Mesothelial cell of epicardium (in vitro differentiated cells): ENCODE measurements at regions not wholly inside any gene's neighbourhood (a gene's known extent, or its start where the extent isn't known, plus 50 kb on each side); places are given as distances from the start of the nearest gene placed in this dataset.

Source experiments
- DNase-seq, 2 experiments: peaks; one replicate each; pipeline ENCODE4 v3.0.0; 2021; ENCODE audit warnings: low spot score in 2 of 2; ENCODE audit not compliant: unreplicated experiment in 2 of 2
- H3K27ac Mint-ChIP-seq: 2 replicates; pipeline ENCODE4 v1.8.0; 2021; ENCODE audit warnings: mixed read lengths
- H3K27me3 Mint-ChIP-seq: 2 replicates; pipeline ENCODE4 v1.8.0; 2021; ENCODE audit warnings: low read depth, mixed read lengths
- H3K36me3 Mint-ChIP-seq: 2 replicates; pipeline ENCODE4 v1.8.0; 2021; ENCODE audit warnings: mixed read lengths
- H3K4me1 Mint-ChIP-seq: 2 replicates; pipeline ENCODE4 v1.8.0; 2021; ENCODE audit warnings: mixed read lengths
- H3K4me3 Mint-ChIP-seq: 2 replicates; pipeline ENCODE4 v1.8.0; 2021; ENCODE audit warnings: mild to moderate bottlenecking, moderate library complexity, mixed read lengths
- H3K9me3 Mint-ChIP-seq: 2 replicates; pipeline ENCODE4 v1.8.0; 2021; ENCODE audit warnings: mixed read lengths
- TF ChIP-seq, protein P1 (sequence below): fragments of 200-600 bp; sonication (generic); IDR thresholded peaks from one replicate; pipeline ENCODE4 v1.5.0; 2021; ENCODE audit warnings: antibody characterized with exemption; ENCODE audit not compliant: unreplicated experiment

- Mint-ChIP-seq H3K4me1 (no peaks in the 10 kb centered on the region), H3K9me3 (peaks cover 52% of the 10 kb centered on the region), H3K27ac (no peak overlapping the region), H3K36me3 (peaks cover 4% of the 10 kb centered on the region), H3K4me3 (no peak overlapping the region), H3K27me3 (no peaks in the 10 kb centered on the region)
- TF ChIP-seq, protein P1, sequence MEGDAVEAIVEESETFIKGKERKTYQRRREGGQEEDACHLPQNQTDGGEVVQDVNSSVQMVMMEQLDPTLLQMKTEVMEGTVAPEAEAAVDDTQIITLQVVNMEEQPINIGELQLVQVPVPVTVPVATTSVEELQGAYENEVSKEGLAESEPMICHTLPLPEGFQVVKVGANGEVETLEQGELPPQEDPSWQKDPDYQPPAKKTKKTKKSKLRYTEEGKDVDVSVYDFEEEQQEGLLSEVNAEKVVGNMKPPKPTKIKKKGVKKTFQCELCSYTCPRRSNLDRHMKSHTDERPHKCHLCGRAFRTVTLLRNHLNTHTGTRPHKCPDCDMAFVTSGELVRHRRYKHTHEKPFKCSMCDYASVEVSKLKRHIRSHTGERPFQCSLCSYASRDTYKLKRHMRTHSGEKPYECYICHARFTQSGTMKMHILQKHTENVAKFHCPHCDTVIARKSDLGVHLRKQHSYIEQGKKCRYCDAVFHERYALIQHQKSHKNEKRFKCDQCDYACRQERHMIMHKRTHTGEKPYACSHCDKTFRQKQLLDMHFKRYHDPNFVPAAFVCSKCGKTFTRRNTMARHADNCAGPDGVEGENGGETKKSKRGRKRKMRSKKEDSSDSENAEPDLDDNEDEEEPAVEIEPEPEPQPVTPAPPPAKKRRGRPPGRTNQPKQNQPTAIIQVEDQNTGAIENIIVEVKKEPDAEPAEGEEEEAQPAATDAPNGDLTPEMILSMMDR = no peak
- DNase-seq = no peak
These were observed 694.6 kb downstream of the TBC1D22A start for GRCh38 chr22:47457021-47457420.

GRCh38 chr22:47456031-47456430 is 693.6 kb downstream of the TBC1D22A start:
- DNase-seq = no peak
- Mint-ChIP-seq H3K36me3 (peaks cover 4% of the 10 kb centered on the region), H3K4me1 (no peaks in the 10 kb centered on the region), H3K27ac (no peak overlapping the region), H3K4me3 (no peak overlapping the region), H3K27me3 (no peaks in the 10 kb centered on the region), H3K9me3 (peaks cover 51% of the 10 kb centered on the region)
- TF ChIP-seq, protein P1 = no peak

DNA sequence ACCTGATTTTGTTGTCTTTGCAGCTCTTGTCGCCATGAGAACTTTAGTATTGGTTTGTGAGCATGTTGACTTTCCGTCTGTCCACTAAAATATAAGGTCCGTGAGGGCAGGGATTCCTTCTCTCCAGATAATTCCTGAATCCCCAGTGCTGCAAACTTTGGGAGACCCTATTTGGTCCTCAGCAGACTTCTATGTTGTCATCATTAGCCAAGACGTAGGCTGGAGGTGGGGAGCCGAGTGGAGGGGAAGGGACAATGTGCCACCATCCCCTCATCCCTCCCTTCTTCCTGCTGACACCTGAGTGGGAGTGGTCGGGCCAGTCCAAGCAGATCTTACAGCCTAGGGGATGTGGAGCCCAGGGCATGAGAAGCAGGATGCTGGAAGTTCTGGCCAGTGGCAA is 690.6 kb downstream of the TBC1D22A start:
- no peak for DNase-seq
- H3K9me3 Mint-ChIP-seq = peaks cover 52% of the 10 kb centered on the region

DNA sequence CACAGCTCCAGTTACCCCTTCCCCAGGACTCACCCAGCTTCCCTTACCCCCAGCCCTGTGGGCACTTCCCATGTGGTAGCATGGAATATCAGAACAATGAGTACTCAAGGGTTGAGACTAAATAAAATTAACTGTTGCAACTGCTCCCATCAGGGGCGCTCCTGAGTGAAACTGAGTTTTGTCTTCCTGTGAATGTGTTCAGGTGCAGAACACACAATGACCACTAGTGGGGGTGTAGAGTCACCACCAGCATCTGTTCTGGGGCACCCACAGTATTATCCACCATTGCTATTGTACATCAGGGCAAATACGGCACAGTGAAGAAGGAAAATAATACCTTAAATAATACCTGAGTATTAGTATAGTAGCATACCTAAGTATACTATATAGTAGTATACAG is 689.7 kb downstream of the TBC1D22A start:
- Mint-ChIP-seq H3K27me3 (no peaks in the 10 kb centered on the region), H3K36me3 (peaks cover 9% of the 10 kb centered on the region), H3K4me3 (no peak overlapping the region), H3K4me1 (no peaks in the 10 kb centered on the region), H3K9me3 (peaks cover 56% of the 10 kb centered on the region), H3K27ac (no peak overlapping the region)
- no peak for DNase-seq
- TF ChIP-seq, protein P1 = no peak

More for the DNA sequence above, 690.6 kb downstream of the TBC1D22A start:
- peaks cover 4% of the 10 kb centered on the region for H3K36me3 Mint-ChIP-seq
- no peak overlapping the region for H3K4me3 Mint-ChIP-seq
- H3K27me3 Mint-ChIP-seq = no peaks in the 10 kb centered on the region
- no peak overlapping the region for H3K27ac Mint-ChIP-seq
- H3K4me1 Mint-ChIP-seq = no peaks in the 10 kb centered on the region
- TF ChIP-seq, protein P1 = no peak

DNA sequence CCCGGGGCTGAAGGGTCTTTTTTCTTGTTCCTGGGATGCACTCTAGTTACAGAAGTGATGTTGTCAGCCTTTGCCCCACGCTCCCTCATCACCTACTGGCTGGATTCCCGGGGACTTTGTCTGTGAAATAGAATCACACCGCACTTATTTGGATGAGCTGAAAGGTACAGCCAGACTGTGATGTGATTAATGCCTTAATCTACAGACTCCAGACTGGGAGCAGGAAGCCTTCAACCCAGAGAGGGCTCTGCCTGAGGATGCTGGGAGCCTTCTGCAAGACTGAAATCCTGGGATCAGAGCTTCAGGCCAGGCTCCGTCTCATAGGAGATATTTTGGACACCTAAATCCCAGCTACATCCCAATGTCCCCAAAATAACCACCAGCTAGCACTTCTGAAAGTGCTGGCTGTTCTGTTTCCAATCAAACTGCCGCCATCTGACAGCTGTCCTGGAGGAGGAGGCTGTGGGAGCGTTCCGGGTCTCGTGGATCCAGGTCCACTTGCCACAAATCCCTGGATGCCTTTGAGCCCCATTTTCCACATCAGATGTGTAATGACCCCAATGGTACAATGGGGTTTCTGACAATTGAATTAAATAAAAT is 688.5 kb downstream of the TBC1D22A start:
- H3K9me3 Mint-ChIP-seq = peaks cover 66% of the 10 kb centered on the region
- DNase-seq = no peak
- TF ChIP-seq, protein P1 = no peak
- H3K4me1 Mint-ChIP-seq = no peaks in the 10 kb centered on the region
- no peak overlapping the region for H3K4me3 Mint-ChIP-seq
- peaks cover 10% of the 10 kb centered on the region for H3K36me3 Mint-ChIP-seq
- H3K27ac Mint-ChIP-seq = no peak overlapping the region
- H3K27me3 Mint-ChIP-seq = no peaks in the 10 kb centered on the region
